ENCODE measurements at regions not wholly inside any gene's neighbourhood (a gene's known extent, or its start where the extent isn't known, plus 50 kb on each side); places are given as distances from the start of the nearest gene placed in this dataset.
"Not testable (repeated sequence)": the region's sequence is repeated elsewhere in the genome, so short reads cannot be mapped to it uniquely, and the experiment has no call there.

DNA sequence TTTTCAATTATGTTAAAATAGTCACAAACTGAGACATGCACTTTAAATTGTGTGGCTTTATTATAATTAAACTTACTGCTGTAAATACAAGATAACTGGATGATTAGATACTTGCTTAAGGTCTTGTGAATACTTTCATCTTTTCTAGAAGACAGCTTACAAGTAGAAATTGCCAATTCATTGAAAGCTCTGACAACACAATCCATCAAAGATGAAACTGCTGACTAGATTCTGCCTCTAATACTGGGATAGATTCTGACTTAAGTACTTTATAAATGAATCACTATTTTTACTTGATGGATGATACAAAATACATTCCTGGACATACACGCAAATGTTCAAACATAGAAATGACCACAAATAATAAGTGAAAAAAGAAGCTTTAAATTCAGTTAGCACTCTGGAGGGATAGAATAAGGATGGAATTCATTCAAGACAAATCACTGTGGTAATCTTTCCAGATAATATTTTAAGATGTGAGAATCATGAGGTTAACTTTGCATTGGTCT is 876.8 kb downstream of the RPS29 start:
- no TSS peak for BruUV-seq (replicated peaks)
- Histone ChIP-seq H3K9me2 (ENCODE audit: insufficient read depth) (no peaks in the 10 kb centered on the region), H3K4me3 (no peak overlapping the region), H4K20me1 (ENCODE audit: insufficient read depth) (no peaks in the 10 kb centered on the region), H3K27me3 (ENCODE audit: insufficient read depth, low read depth) (no peaks in the 10 kb centered on the region), H3K27ac (no peak overlapping the region), H3K4me2 (no peak overlapping the region), H3K36me3 (ENCODE audit: low read depth) (no peaks in the 10 kb centered on the region), H3F3A (ENCODE audit: insufficient read depth, low read depth) (no peaks in the 10 kb centered on the region), H2AFZ (no peak overlapping the region), H3K9me3 (ENCODE audit: insufficient read depth, low read depth) (no peaks in the 10 kb centered on the region), H3K79me2 (ENCODE audit: low read depth) (no peaks in the 10 kb centered on the region), H3K4me1 (replicated peaks; ENCODE audit: insufficient read depth) (no peaks in the 10 kb centered on the region)
- intact Hi-C loops (cut with micrococcal nuclease; ENCODE audit: unreplicated experiment): no loop called here
- TF ChIP-seq, protein P1, sequence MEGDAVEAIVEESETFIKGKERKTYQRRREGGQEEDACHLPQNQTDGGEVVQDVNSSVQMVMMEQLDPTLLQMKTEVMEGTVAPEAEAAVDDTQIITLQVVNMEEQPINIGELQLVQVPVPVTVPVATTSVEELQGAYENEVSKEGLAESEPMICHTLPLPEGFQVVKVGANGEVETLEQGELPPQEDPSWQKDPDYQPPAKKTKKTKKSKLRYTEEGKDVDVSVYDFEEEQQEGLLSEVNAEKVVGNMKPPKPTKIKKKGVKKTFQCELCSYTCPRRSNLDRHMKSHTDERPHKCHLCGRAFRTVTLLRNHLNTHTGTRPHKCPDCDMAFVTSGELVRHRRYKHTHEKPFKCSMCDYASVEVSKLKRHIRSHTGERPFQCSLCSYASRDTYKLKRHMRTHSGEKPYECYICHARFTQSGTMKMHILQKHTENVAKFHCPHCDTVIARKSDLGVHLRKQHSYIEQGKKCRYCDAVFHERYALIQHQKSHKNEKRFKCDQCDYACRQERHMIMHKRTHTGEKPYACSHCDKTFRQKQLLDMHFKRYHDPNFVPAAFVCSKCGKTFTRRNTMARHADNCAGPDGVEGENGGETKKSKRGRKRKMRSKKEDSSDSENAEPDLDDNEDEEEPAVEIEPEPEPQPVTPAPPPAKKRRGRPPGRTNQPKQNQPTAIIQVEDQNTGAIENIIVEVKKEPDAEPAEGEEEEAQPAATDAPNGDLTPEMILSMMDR (conservative IDR thresholded peaks at IDR 0.05): no peak
- no peak for TF ChIP-seq EZH2 (IDR thresholded peaks at IDR 0.05; ENCODE audit: low read depth)
- CTCF ChIA-PET: no interaction called here
- POLR2A ChIA-PET (ENCODE audit: unreplicated experiment): no interaction called here
- DNase-seq: no peak

DNA sequence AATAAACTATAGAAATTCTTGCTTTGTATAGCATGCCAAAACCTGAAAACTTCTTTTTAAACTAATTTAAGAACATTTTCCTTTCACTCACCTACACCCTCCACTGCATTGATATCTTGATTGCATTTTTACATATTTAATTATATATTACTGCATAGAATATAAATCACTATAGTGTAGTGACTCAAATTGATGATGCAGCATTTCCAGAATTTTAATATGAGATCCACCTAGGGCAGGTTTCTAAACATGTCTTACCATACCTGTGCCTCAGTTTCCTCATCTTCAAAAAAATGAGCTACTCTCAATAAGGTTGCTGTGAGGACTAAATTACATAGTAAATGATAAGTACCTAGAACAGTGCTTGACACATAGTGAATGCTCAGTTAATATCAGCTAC is 881.5 kb downstream of the RPS29 start:
- H4K20me1 ChIP-seq (ENCODE audit: insufficient read depth): no peaks in the 10 kb centered on the region
- H3K9me3 ChIP-seq (ENCODE audit: insufficient read depth, low read depth): no peaks in the 10 kb centered on the region
- H3K4me1 ChIP-seq (replicated peaks; ENCODE audit: insufficient read depth): no peaks in the 10 kb centered on the region
- H3K79me2 ChIP-seq (ENCODE audit: low read depth): no peaks in the 10 kb centered on the region
- H2AFZ ChIP-seq: no peak overlapping the region
- TF ChIP-seq, protein P1 (conservative IDR thresholded peaks at IDR 0.05): no peak
- TF ChIP-seq EZH2 (IDR thresholded peaks at IDR 0.05; ENCODE audit: low read depth): no peak
- no peaks in the 10 kb centered on the region for H3K27me3 ChIP-seq (ENCODE audit: insufficient read depth, low read depth)
- CTCF ChIA-PET: no interaction called here
- H3K27ac ChIP-seq: no peak overlapping the region
- H3K4me2 ChIP-seq: no peak overlapping the region
- POLR2A ChIA-PET (ENCODE audit: unreplicated experiment): no interaction called here
- BruUV-seq (replicated peaks): no TSS peak
- no peaks in the 10 kb centered on the region for H3K36me3 ChIP-seq (ENCODE audit: low read depth)
- no peaks in the 10 kb centered on the region for H3F3A ChIP-seq (ENCODE audit: insufficient read depth, low read depth)
- H3K4me3 ChIP-seq: no peak overlapping the region
- H3K9me2 ChIP-seq (ENCODE audit: insufficient read depth): no peaks in the 10 kb centered on the region
- intact Hi-C loops (cut with micrococcal nuclease; ENCODE audit: unreplicated experiment): no loop called here
- DNase-seq: no peak

DNA sequence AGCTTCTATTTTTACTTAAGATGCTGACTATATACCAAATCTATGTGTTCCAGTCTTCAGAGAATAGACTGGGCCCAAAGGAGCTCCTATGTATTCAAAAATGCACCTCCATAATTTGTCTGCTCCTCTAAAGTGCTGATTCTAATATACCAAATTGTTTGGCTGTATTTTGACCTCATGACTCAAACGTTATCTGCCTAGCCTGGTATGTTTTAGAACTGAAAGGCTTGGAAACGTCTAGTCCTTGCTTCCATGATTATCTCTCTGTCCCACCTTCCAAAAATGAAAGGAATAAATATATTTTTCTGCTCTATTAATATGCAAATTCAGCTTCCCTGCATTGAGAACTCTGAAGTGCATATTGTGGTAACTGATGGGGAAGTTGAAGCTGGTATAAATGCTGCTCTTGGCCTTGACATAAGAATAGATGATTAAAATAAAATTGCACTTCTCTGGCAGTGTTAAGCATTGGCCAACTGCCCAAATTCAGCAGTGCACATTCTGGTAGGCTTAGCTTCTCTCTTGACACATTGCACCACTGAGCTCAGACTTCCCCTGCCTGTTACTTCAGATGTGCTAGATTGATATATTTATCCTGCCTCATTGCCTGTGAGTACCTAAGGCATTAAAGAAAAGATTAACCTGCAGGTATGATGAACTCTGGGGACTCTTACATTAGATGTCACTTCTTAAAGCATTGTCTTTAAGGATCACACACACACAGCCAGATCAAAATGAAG is 882.3 kb downstream of the RPS29 start:
- Histone ChIP-seq H3K36me3 (ENCODE audit: low read depth) (no peaks in the 10 kb centered on the region), H3K9me3 (ENCODE audit: insufficient read depth, low read depth) (no peaks in the 10 kb centered on the region), H3K9me2 (ENCODE audit: insufficient read depth) (no peaks in the 10 kb centered on the region), H4K20me1 (ENCODE audit: insufficient read depth) (no peaks in the 10 kb centered on the region), H3K27ac (no peak overlapping the region), H3K27me3 (ENCODE audit: insufficient read depth, low read depth) (no peaks in the 10 kb centered on the region), H2AFZ (no peak overlapping the region), H3F3A (ENCODE audit: insufficient read depth, low read depth) (no peaks in the 10 kb centered on the region), H3K4me3 (no peak overlapping the region), H3K4me1 (replicated peaks; ENCODE audit: insufficient read depth) (no peaks in the 10 kb centered on the region), H3K4me2 (no peak overlapping the region), H3K79me2 (ENCODE audit: low read depth) (no peaks in the 10 kb centered on the region)
- no TSS peak for BruUV-seq (replicated peaks)
- ChIA-PET POLR2A (ENCODE audit: unreplicated experiment) (no interaction called here), CTCF (no interaction called here)
- intact Hi-C loops (cut with micrococcal nuclease; ENCODE audit: unreplicated experiment): no loop called here
- no peak for TF ChIP-seq EZH2 (IDR thresholded peaks at IDR 0.05; ENCODE audit: low read depth)
- TF ChIP-seq, protein P1 (conservative IDR thresholded peaks at IDR 0.05): no peak
- DNase-seq: no peak

DNA sequence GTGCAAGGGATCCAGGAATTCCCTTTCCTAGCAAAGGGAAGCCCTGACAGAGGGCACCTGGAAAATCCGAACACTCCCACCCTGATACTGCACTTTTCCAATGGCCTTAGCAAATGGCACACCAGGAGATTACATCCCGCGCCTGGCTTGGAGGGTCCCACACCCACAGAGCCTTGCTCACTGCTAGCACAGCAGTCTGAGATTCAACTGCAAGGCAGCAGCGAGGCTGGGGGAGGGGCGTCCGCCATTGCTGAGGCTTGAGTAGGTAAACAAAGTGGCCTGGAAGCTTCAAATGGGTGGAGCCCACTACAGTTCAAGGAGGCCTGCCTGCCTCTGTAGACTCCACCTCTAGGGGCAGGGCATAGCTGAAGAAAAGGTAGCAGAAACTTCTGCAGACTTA is 888.8 kb downstream of the RPS29 start:
- H3K4me3 ChIP-seq; intact Hi-C loops (cut with micrococcal nuclease; ENCODE audit: unreplicated experiment); POLR2A ChIA-PET (ENCODE audit: unreplicated experiment); H3K36me3 ChIP-seq (ENCODE audit: low read depth); H3K79me2 ChIP-seq (ENCODE audit: low read depth); DNase-seq; BruUV-seq (replicated peaks); H3K4me2 ChIP-seq; H3K27me3 ChIP-seq (ENCODE audit: insufficient read depth, low read depth); H3K27ac ChIP-seq; H3K4me1 ChIP-seq (replicated peaks; ENCODE audit: insufficient read depth); H3F3A ChIP-seq (ENCODE audit: insufficient read depth, low read depth); H3K9me2 ChIP-seq (ENCODE audit: insufficient read depth); H3K9me3 ChIP-seq (ENCODE audit: insufficient read depth, low read depth); H2AFZ ChIP-seq; CTCF ChIA-PET; H4K20me1 ChIP-seq (ENCODE audit: insufficient read depth): not testable (repeated sequence)

Measured in PC-9 (cell line).